ENCODE measurements at regions not wholly inside any gene's neighbourhood (a gene's known extent, or its start where the extent isn't known, plus 50 kb on each side); places are given as distances from the start of the nearest gene placed in this dataset.

- DNase-seq (ENCODE audit: low read depth) = no peak
- in situ Hi-C loops (cut with HindIII; ENCODE audit: low sequenced_read_pairs) = no loop called here
- no peak for TF ChIP-seq CTCF (IDR thresholded peaks at IDR 0.05; ENCODE audit: low read depth, low read length, missing control alignments)
Observed at GRCh38 chr7:18210788-18211187, 183.1 kb upstream of the PRPS1L1 start.

GRCh38 chr7:18212308-18212707, 184.7 kb upstream of the PRPS1L1 start:
- H3K4me3 ChIP-seq (ENCODE audit: low read depth, low read length) = no peak overlapping the region
- TF ChIP-seq CTCF (IDR thresholded peaks at IDR 0.05; ENCODE audit: low read depth, low read length, missing control alignments) = no peak
- no peak for DNase-seq (ENCODE audit: low read depth)
- in situ Hi-C loops (cut with HindIII; ENCODE audit: low sequenced_read_pairs) = no loop called here

More at GRCh38 chr7:18210788-18211187, 183.1 kb upstream of the PRPS1L1 start:
- H3K4me3 ChIP-seq (ENCODE audit: low read depth, low read length) = no peak overlapping the region

- TF ChIP-seq CTCF (IDR thresholded peaks at IDR 0.05; ENCODE audit: low read depth, low read length, missing control alignments) = no peak
- no peak overlapping the region for H3K4me3 ChIP-seq (ENCODE audit: low read depth, low read length)
- DNase-seq (ENCODE audit: low read depth) = peak; percentile 4
- in situ Hi-C loops (cut with HindIII; ENCODE audit: low sequenced_read_pairs) = no loop called here
Observed at GRCh38 chr7:18212758-18213157, 185.1 kb upstream of the PRPS1L1 start.

- H3K4me3 ChIP-seq (ENCODE audit: low read depth, low read length) = no peak overlapping the region
- no peak for DNase-seq (ENCODE audit: low read depth)
- in situ Hi-C loops (cut with HindIII; ENCODE audit: low sequenced_read_pairs) = no loop called here
- no peak for TF ChIP-seq CTCF (IDR thresholded peaks at IDR 0.05; ENCODE audit: low read depth, low read length, missing control alignments)
Observed at GRCh38 chr7:18213652-18214051, 186.0 kb upstream of the PRPS1L1 start.

GRCh38 chr7:18216270-18216669, 188.6 kb upstream of the PRPS1L1 start:
- in situ Hi-C loops (cut with HindIII; ENCODE audit: low sequenced_read_pairs) = no loop called here
- no peak for TF ChIP-seq CTCF (IDR thresholded peaks at IDR 0.05; ENCODE audit: low read depth, low read length, missing control alignments)
- no peak overlapping the region for H3K4me3 ChIP-seq (ENCODE audit: low read depth, low read length)
- DNase-seq (ENCODE audit: low read depth) = no peak

GRCh38 chr7:18221377-18222293, 194.0 kb upstream of the PRPS1L1 start:
- H3K4me3 ChIP-seq (ENCODE audit: low read depth, low read length) = no peak overlapping the region
- no peak for TF ChIP-seq CTCF (IDR thresholded peaks at IDR 0.05; ENCODE audit: low read depth, low read length, missing control alignments)
- no peak for DNase-seq (ENCODE audit: low read depth)
- in situ Hi-C loops (cut with HindIII; ENCODE audit: low sequenced_read_pairs) = no loop called here

Measured in astrocyte of the cerebellum (primary cell).